ENCODE measurements at regions not wholly inside any gene's neighbourhood (a gene's known extent, or its start where the extent isn't known, plus 50 kb on each side); places are given as distances from the start of the nearest gene placed in this dataset.

DNA sequence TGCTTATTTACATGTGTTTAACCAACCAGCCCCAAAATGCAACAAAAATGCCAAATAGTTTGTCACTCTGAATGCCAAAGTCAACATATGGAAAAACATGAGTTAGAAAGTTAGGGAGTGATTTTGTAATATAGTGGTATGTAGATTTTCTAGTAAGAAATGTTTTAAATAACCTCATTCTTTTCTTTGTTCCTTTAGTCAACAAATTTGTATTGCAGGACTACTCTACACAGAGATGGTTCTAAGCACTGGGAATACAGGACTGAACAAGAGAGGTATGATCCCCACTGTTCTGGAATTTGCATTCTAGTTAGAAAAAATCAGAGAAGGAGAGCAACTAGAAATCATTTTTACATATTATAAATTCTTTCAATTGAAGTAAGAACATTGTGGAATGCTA lies 218.8 kb upstream of the ANXA10 start:
- no peak overlapping the region for H3K9ac ChIP-seq (replicated peaks in 1 of 4; ENCODE audit: extremely low read depth in 1 of 4, low read depth in 3 of 4, low read length in 3 of 4)
- CTCF ChIA-PET (ENCODE audit: partially characterized antibody), result no interaction called here
- H3K4ac ChIP-seq (replicated peaks; ENCODE audit: insufficient read length, low read depth, low read length), result no peak overlapping the region
- TF ChIP-seq SP4 (IDR thresholded peaks at IDR 0.05; ENCODE audit: low read length) (no peak), EZH2 (IDR thresholded peaks at IDR 0.05; ENCODE audit: low read depth, low read length, severe bottlenecking) (no peak), CBX8 (IDR thresholded peaks at IDR 0.05; ENCODE audit: borderline replicate concordance, low read depth, low read length) (no peak), CTBP2 (IDR thresholded peaks at IDR 0.05; ENCODE audit: borderline replicate concordance, insufficient read depth, insufficient read length, low read length) (no peak), PHF8 (conservative IDR thresholded peaks at IDR 0.05; ENCODE audit: low read depth, low read length) (no peak), BRCA1 (IDR thresholded peaks at IDR 0.05; ENCODE audit: low read depth, low read length) (no peak), SAP30 (IDR thresholded peaks at IDR 0.05; ENCODE audit: insufficient read depth, insufficient replicate concordance, low read length) (no peak), NANOG (IDR thresholded peaks at IDR 0.05; ENCODE audit: insufficient read depth, low read depth, low read length, poor library complexity, severe bottlenecking) (no peak), ASH2L (IDR thresholded peaks at IDR 0.05; ENCODE audit: low read length) (no peak), TAF7 (optimal IDR thresholded peaks at IDR 0.05; ENCODE audit: borderline replicate concordance, low read depth, low read length) (no peak), RBBP5 (IDR thresholded peaks at IDR 0.05; ENCODE audit: borderline replicate concordance, low read depth, low read length) (no peak), SP2 (IDR thresholded peaks at IDR 0.05; ENCODE audit: low read length) (no peak), RXRA (IDR thresholded peaks at IDR 0.05; ENCODE audit: insufficient read depth, low read depth, low read length) (no peak), CBX5 (IDR thresholded peaks at IDR 0.05; ENCODE audit: low read depth, low read length) (no peak)

More for the DNA sequence above, 218.8 kb upstream of the ANXA10 start:
- H4K20me1 ChIP-seq (replicated peaks in 1 of 2; ENCODE audit: control insufficient read depth in 1 of 2, insufficient read depth in 2 of 2, low read length in 2 of 2), result no peaks in the 10 kb centered on the region
- H3K4me1 ChIP-seq (replicated peaks in 1 of 4; ENCODE audit: control insufficient read depth in 3 of 4, insufficient read depth in 4 of 4, low read length in 3 of 4), result no peaks in the 10 kb centered on the region; a peak in 1 of 7 replicates
- H3K14ac ChIP-seq (ENCODE audit: insufficient read length), result no peak overlapping the region
- H4K91ac ChIP-seq (replicated peaks; ENCODE audit: insufficient read length, low read length), result no peak overlapping the region
- H4K5ac ChIP-seq (ENCODE audit: insufficient read length, low read depth, low read length), result no peak overlapping the region
- peaks cover 0 to 6% of the 10 kb centered on the region in 2 experiments; a peak in 2 of 4 replicates for H3K9me3 ChIP-seq (ENCODE audit: insufficient read depth in 2 of 2, low read depth in 1 of 2, low read length in 1 of 2)
- H3K4me3 ChIP-seq (ENCODE audit: extremely low read depth in 1 of 4, insufficient read depth in 2 of 4, low read depth in 3 of 4, low read length in 4 of 4), result no peak overlapping the region
- H2BK120ac ChIP-seq (replicated peaks; ENCODE audit: low read depth, low read length), result no peak overlapping the region
- H3K27me3 ChIP-seq (replicated peaks in 1 of 4; ENCODE audit: control insufficient read depth in 3 of 4, extremely low read depth in 1 of 4, insufficient read depth in 3 of 4, low read length in 3 of 4), result no peaks in the 10 kb centered on the region
- no peaks in the 10 kb centered on the region for H3K79me1 ChIP-seq (ENCODE audit: low read depth, low read length)
- no peak overlapping the region for H2AFZ ChIP-seq (ENCODE audit: low read length)
- H4K8ac ChIP-seq (ENCODE audit: extremely low read depth, insufficient read depth, low read length), result no peak overlapping the region
- no peak overlapping the region for H2BK15ac ChIP-seq (ENCODE audit: low read length)
- H2BK20ac ChIP-seq (ENCODE audit: low read length), result no peak overlapping the region
- no peak overlapping the region for H3K23ac ChIP-seq (ENCODE audit: insufficient read length)
- FAIRE-seq (no peak), DNase-seq (ENCODE audit: low read depth in 1 of 2, low spot score in 2 of 2) (no peak)
- no peak overlapping the region for H2BK5ac ChIP-seq (ENCODE audit: low read depth, low read length)
- no peaks in the 10 kb centered on the region for H3K79me2 ChIP-seq (ENCODE audit: control insufficient read depth in 1 of 2, insufficient read depth in 2 of 2, low read length in 2 of 2)
- H2BK12ac ChIP-seq (ENCODE audit: low read depth, low read length), result no peak overlapping the region
- H2AK5ac ChIP-seq (ENCODE audit: low read depth, low read length), result no peak overlapping the region
- no peaks in the 10 kb centered on the region for H3K23me2 ChIP-seq (ENCODE audit: low read depth, low read length)
- H3K36me3 ChIP-seq (ENCODE audit: control insufficient read depth in 2 of 4, insufficient read depth in 4 of 4, low read length in 3 of 4), result no peaks in the 10 kb centered on the region; a peak in 1 of 8 replicates
- no peak overlapping the region for H3K56ac ChIP-seq (replicated peaks; ENCODE audit: insufficient read length, low read depth, low read length)
- H3K27ac ChIP-seq (ENCODE audit: low read depth, low read length), result no peak overlapping the region
- H3K18ac ChIP-seq (ENCODE audit: extremely low read depth, low read length), result no peak overlapping the region
- no peak overlapping the region for H3K4me2 ChIP-seq (ENCODE audit: insufficient read depth in 1 of 2, low read depth in 2 of 2, low read length in 2 of 2)
- POLR2A ChIA-PET (ENCODE audit: partially characterized antibody), result no interaction called here
